ENCODE measurements at regions not wholly inside any gene's neighbourhood (a gene's known extent, or its start where the extent isn't known, plus 50 kb on each side); places are given as distances from the start of the nearest gene placed in this dataset.

DNA sequence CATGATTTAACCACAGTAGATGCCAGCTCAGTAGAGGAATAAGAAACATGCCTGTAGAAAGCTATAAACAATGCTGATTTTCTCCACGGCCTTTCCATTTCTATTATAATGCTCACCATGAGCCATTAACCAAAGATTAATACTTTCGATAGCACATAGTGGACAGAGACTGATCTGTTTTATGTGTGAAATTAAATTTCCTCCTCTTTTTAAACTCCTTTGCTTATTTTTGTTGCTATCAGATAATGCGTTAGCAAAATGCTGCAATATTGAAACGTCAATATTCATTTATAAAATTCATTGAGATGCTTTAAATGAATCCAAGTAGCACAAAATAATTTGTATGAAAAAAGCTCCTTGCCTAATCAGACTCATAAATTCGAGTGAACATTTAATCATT, 1807.9 kb downstream of the MRPL39 start:
- TF ChIP-seq, protein P1, sequence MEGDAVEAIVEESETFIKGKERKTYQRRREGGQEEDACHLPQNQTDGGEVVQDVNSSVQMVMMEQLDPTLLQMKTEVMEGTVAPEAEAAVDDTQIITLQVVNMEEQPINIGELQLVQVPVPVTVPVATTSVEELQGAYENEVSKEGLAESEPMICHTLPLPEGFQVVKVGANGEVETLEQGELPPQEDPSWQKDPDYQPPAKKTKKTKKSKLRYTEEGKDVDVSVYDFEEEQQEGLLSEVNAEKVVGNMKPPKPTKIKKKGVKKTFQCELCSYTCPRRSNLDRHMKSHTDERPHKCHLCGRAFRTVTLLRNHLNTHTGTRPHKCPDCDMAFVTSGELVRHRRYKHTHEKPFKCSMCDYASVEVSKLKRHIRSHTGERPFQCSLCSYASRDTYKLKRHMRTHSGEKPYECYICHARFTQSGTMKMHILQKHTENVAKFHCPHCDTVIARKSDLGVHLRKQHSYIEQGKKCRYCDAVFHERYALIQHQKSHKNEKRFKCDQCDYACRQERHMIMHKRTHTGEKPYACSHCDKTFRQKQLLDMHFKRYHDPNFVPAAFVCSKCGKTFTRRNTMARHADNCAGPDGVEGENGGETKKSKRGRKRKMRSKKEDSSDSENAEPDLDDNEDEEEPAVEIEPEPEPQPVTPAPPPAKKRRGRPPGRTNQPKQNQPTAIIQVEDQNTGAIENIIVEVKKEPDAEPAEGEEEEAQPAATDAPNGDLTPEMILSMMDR (IDR thresholded peaks at IDR 0.05; ENCODE audit: low read depth, low read length), result no peak
- TF ChIP-seq EZH2phosphoT487 (IDR thresholded peaks at IDR 0.05; ENCODE audit: low read depth), result no peak
- H2AFZ ChIP-seq (ENCODE audit: low read depth, low read length), result no peak overlapping the region

DNA sequence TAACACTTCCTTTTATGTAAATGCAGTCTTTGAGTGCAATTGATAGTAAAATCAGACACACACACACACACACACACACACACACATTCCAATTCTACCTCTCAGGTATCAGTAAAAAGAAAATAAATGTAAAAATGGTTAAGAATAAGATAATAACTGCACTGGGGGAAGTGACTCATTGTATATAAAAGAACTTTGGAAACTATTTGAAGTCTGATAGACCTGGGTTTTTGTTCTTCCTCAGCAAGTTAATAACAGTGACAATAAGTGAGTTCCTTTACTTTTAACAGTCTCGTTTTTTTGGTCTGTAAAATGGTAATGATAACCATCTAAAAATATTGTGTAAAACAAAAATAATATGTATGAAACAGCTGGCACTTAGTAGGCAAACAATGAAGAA, 1815.0 kb downstream of the MRPL39 start:
- no peak overlapping the region for H3K27ac ChIP-seq (ENCODE audit: low read length)
- no peaks in the 10 kb centered on the region for H3K79me2 ChIP-seq (ENCODE audit: low read length)
- H3K27me3 ChIP-seq (ENCODE audit: low read depth, low read length), result no peaks in the 10 kb centered on the region
- H2AFZ ChIP-seq (ENCODE audit: low read depth, low read length), result no peak overlapping the region
- H3K4me1 ChIP-seq (ENCODE audit: low read length), result no peaks in the 10 kb centered on the region
- no peak overlapping the region for H3K4me2 ChIP-seq (ENCODE audit: low read length)
- H4K20me1 ChIP-seq (ENCODE audit: insufficient read depth, low read length), result no peaks in the 10 kb centered on the region
- H3K9me3 ChIP-seq (ENCODE audit: insufficient read depth, low read length), result no peaks in the 10 kb centered on the region
- no peak overlapping the region for H3K4me3 ChIP-seq (ENCODE audit: low read length)
- H3K36me3 ChIP-seq (replicated peaks; ENCODE audit: low read depth, low read length), result no peaks in the 10 kb centered on the region
- TF ChIP-seq, protein P1 (IDR thresholded peaks at IDR 0.05; ENCODE audit: low read depth, low read length), result no peak
- TF ChIP-seq EZH2phosphoT487 (IDR thresholded peaks at IDR 0.05; ENCODE audit: low read depth), result no peak
- H3K9ac ChIP-seq (ENCODE audit: low read length), result no peak overlapping the region

More for the DNA sequence above, 1807.9 kb downstream of the MRPL39 start:
- peaks cover 12% of the 10 kb centered on the region; the same call in 1 of the 2 replicates for H3K9me3 ChIP-seq (ENCODE audit: insufficient read depth, low read length)
- H3K27ac ChIP-seq (ENCODE audit: low read length), result no peak overlapping the region
- H3K9ac ChIP-seq (ENCODE audit: low read length), result no peak overlapping the region
- no peaks in the 10 kb centered on the region for H4K20me1 ChIP-seq (ENCODE audit: insufficient read depth, low read length)
- H3K4me1 ChIP-seq (ENCODE audit: low read length), result no peaks in the 10 kb centered on the region
- H3K36me3 ChIP-seq (replicated peaks; ENCODE audit: low read depth, low read length), result no peaks in the 10 kb centered on the region
- H3K79me2 ChIP-seq (ENCODE audit: low read length), result no peaks in the 10 kb centered on the region
- H3K4me3 ChIP-seq (ENCODE audit: low read length), result no peak overlapping the region
- H3K4me2 ChIP-seq (ENCODE audit: low read length), result no peak overlapping the region
- no peaks in the 10 kb centered on the region for H3K27me3 ChIP-seq (ENCODE audit: low read depth, low read length)

DNA sequence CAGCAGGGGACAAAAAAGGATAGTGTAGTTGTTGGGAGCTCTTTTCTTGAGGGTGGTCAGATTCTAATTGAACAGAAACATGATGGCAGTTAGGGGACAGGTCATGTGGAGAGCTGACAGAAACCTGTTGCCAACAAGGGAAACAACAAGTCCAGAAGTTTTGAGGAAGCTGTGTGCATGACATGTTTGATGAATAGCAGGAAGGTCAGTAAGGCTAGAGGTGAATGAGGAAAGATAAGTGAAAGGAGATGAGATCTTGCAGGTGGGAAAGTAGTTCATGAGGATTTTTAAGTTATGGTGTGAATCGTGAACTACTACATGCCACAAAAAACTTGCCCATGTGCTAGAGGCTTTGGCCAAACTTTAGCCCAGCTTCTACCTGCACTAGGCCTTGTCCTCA, 1817.4 kb downstream of the MRPL39 start:
- Histone ChIP-seq H3K79me2 (ENCODE audit: low read length) (no peaks in the 10 kb centered on the region), H3K27ac (ENCODE audit: low read length) (no peak overlapping the region), H3K9me3 (ENCODE audit: insufficient read depth, low read length) (no peaks in the 10 kb centered on the region), H3K4me3 (ENCODE audit: low read length) (no peak overlapping the region), H3K36me3 (replicated peaks; ENCODE audit: low read depth, low read length) (no peaks in the 10 kb centered on the region), H3K27me3 (ENCODE audit: low read depth, low read length) (no peaks in the 10 kb centered on the region), H2AFZ (ENCODE audit: low read depth, low read length) (no peak overlapping the region), H3K9ac (ENCODE audit: low read length) (no peak overlapping the region), H4K20me1 (ENCODE audit: insufficient read depth, low read length) (no peaks in the 10 kb centered on the region), H3K4me1 (ENCODE audit: low read length) (no peaks in the 10 kb centered on the region), H3K4me2 (ENCODE audit: low read length) (no peak overlapping the region)
- TF ChIP-seq, protein P1 (IDR thresholded peaks at IDR 0.05; ENCODE audit: low read depth, low read length), result no peak
- no peak for TF ChIP-seq EZH2phosphoT487 (IDR thresholded peaks at IDR 0.05; ENCODE audit: low read depth)

DNA sequence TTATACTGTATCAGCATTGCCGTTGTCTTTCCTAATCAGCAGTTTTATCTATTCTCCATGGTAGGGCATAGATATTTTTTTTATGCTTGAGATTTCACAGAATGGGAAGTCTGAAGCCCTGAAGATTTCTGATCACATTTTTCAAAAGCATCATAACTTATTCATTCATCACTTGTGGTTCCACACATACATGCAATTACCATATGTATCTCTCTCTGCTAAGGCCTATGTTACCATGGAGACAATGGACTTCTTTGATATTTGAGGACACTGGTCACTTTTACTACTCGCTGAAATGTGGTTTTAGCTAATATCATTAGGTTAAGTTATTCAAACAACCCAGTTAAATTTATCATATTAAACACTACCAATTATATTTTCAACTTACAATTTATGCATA, 1827.0 kb downstream of the MRPL39 start:
- Histone ChIP-seq H3K27ac (ENCODE audit: low read length) (no peak overlapping the region), H3K4me2 (ENCODE audit: low read length) (no peak overlapping the region)

More for the DNA sequence above, 1827.0 kb downstream of the MRPL39 start:
- Histone ChIP-seq H3K4me3 (ENCODE audit: low read length) (no peak overlapping the region), H3K27me3 (ENCODE audit: low read depth, low read length) (no peaks in the 10 kb centered on the region), H4K20me1 (ENCODE audit: insufficient read depth, low read length) (no peaks in the 10 kb centered on the region), H3K9ac (ENCODE audit: low read length) (no peak overlapping the region), H2AFZ (ENCODE audit: low read depth, low read length) (no peak overlapping the region), H3K4me1 (ENCODE audit: low read length) (no peaks in the 10 kb centered on the region), H3K36me3 (replicated peaks; ENCODE audit: low read depth, low read length) (no peaks in the 10 kb centered on the region), H3K9me3 (ENCODE audit: insufficient read depth, low read length) (no peaks in the 10 kb centered on the region), H3K79me2 (ENCODE audit: low read length) (no peaks in the 10 kb centered on the region)
- TF ChIP-seq EZH2phosphoT487 (IDR thresholded peaks at IDR 0.05; ENCODE audit: low read depth), result no peak
- TF ChIP-seq, protein P1 (IDR thresholded peaks at IDR 0.05; ENCODE audit: low read depth, low read length), result no peak

Measured in OCI-LY3 (cell line).